NCI-H524 treated with DMSO at 0.1 percent for 48 hours (cell line): ENCODE measurements at regions not wholly inside any gene's neighbourhood (a gene's known extent, or its start where the extent isn't known, plus 50 kb on each side); places are given as distances from the start of the nearest gene placed in this dataset.

ENCODE experiments used
- DNase-seq: peaks from one replicate; lab custom pipeline; 2025; lab: John Stamatoyannopoulos, UW

DNA sequence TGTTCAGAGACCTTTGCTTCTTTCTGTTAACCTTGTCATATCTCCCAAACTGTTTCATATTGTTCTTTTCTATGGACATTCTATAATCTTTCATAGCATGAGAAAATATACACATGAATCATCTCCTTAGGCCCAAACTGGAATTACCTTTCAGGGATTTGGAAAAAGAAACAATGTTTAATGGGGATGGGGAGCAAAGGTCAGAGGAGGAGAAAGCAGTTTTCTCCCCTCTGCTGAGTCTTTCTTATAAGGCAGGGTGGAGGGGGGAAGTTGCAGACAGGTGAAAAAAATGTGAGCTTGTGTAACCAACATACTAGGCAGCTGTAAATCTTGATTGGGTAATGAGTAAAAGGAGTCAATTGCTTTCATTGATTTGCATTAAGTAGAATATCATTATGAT, 164.1 kb downstream of the BRINP2 start:
- no peak for DNase-seq

DNA sequence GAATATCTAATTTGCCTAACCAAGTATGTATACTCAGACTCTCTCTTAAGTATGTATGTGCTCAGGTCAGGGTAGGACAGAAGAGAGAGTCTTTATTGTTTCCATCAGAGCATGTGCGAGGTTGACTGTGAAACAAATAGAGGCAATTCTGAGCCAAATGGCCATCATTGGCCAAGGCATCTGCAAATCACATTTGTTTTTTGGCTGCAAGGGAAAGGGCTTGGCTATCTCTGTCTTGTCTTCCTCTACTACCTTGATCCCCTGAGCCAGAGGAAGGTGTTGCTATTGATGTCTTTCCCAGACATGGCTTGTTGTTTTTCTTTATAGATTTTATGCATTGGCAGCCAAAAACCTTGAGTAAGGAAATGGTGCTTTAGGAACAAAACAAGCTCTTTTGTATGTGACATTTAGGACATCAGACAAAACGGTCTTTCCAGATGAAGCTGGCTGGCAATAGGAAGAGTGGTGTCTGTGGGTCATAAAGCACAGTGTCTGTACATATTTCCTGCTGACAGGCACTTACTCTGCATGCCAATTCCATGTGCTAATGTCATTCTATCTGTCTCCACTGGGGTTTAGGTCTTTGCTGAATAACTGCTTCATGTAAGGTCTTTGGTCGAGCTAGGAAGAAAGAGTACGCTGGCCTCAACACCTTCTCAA, 163.3 kb downstream of the BRINP2 start:
- DNase-seq, result no peak
